ENCODE measurements at regions not wholly inside any gene's neighbourhood (a gene's known extent, or its start where the extent isn't known, plus 50 kb on each side); places are given as distances from the start of the nearest gene placed in this dataset.

DNA sequence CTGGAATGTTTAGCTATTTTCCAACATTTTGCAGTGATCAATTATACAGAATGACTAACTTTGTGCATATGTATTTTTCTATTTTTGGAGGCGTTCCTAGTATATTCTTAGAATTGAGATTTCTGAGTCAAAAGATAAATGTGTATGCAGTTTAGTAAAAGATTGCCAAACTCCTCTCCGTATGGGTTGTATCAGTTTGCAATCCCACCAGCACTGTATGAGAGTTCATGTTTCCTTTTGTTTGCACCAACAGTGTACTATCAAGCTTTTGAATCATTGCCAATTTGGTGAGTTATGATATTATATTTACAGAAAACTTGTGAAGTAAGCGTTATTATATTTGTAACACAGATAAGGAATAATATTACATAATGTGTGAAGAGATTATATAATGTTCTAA is 658.7 kb downstream of the JRKL start:
- peaks cover 9% of the 10 kb centered on the region for H3K9me3 Mint-ChIP-seq (ENCODE audit: unreplicated experiment)
- no peaks in the 10 kb centered on the region for H3K4me1 ChIP-seq
- no peaks in the 10 kb centered on the region for H3K36me3 Mint-ChIP-seq (ENCODE audit: insufficient read depth, unreplicated experiment)
- BruUV-seq (replicated peaks): no TSS peak
- H3K4me3 Mint-ChIP-seq (ENCODE audit: unreplicated experiment): no peak overlapping the region
- H3K27ac Mint-ChIP-seq (ENCODE audit: unreplicated experiment): no peak overlapping the region
- no peak for DNase-seq
- H3K27me3 ChIP-seq (replicated peaks; ENCODE audit: control insufficient read depth, insufficient read depth, low read length): no peaks in the 10 kb centered on the region
- ChIA-PET POLR2A (no interaction called here), CTCF (no interaction called here)
- no peak overlapping the region for H3K4me3 ChIP-seq (ENCODE audit: low read depth, low read length)
- TF ChIP-seq, protein P1, sequence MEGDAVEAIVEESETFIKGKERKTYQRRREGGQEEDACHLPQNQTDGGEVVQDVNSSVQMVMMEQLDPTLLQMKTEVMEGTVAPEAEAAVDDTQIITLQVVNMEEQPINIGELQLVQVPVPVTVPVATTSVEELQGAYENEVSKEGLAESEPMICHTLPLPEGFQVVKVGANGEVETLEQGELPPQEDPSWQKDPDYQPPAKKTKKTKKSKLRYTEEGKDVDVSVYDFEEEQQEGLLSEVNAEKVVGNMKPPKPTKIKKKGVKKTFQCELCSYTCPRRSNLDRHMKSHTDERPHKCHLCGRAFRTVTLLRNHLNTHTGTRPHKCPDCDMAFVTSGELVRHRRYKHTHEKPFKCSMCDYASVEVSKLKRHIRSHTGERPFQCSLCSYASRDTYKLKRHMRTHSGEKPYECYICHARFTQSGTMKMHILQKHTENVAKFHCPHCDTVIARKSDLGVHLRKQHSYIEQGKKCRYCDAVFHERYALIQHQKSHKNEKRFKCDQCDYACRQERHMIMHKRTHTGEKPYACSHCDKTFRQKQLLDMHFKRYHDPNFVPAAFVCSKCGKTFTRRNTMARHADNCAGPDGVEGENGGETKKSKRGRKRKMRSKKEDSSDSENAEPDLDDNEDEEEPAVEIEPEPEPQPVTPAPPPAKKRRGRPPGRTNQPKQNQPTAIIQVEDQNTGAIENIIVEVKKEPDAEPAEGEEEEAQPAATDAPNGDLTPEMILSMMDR (IDR thresholded peaks at IDR 0.05; ENCODE audit: insufficient read depth in 1 of 2, low read depth in 1 of 2, low read length in 1 of 2, severe bottlenecking in 1 of 2, unreplicated experiment in 1 of 2): no peak
- H3K4me1 Mint-ChIP-seq (ENCODE audit: low read depth, unreplicated experiment): no peaks in the 10 kb centered on the region
- H3K36me3 ChIP-seq (ENCODE audit: control insufficient read depth, insufficient read depth, low read length): no peaks in the 10 kb centered on the region
- intact Hi-C loops (cut with micrococcal nuclease; ENCODE audit: unreplicated experiment): no loop called here
- H3K9me3 ChIP-seq: no peaks in the 10 kb centered on the region
- H3K27me3 Mint-ChIP-seq (ENCODE audit: insufficient read depth, unreplicated experiment): peaks cover 7% of the 10 kb centered on the region

DNA sequence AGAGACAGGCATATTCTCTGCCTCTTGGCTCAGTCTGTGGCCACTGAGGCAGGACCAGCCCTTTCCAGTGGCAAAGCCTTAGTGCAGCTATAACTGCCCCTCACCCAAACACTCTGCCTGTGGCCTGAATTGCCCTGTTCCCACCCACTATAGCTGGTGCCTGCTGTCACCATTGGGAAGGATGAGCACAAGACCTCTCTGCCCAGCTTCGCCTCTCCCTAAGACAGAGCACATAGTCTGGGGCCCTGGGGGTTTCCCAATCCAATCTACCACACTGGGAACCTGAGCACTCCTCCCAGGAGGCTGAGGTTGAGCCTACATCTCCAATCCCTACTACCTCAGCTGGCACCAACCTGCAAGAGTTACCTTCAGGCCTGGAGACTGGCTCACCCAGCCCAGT is 670.4 kb downstream of the JRKL start:
- no peak overlapping the region for H3K27ac Mint-ChIP-seq (ENCODE audit: unreplicated experiment)
- TF ChIP-seq, protein P1 (IDR thresholded peaks at IDR 0.05; ENCODE audit: insufficient read depth in 1 of 2, low read depth in 1 of 2, low read length in 1 of 2, severe bottlenecking in 1 of 2, unreplicated experiment in 1 of 2): no peak
- no peaks in the 10 kb centered on the region for H3K4me1 ChIP-seq
- POLR2A ChIA-PET: no interaction called here
- no peak for DNase-seq
- H3K27me3 Mint-ChIP-seq (ENCODE audit: insufficient read depth, unreplicated experiment): peaks cover 11% of the 10 kb centered on the region
- H3K4me3 Mint-ChIP-seq (ENCODE audit: unreplicated experiment): no peak overlapping the region
- H3K9me3 ChIP-seq: peaks cover 4% of the 10 kb centered on the region; the same call in 1 of the 2 replicates
- BruUV-seq (replicated peaks): no TSS peak
- H3K36me3 ChIP-seq (ENCODE audit: control insufficient read depth, insufficient read depth, low read length): no peaks in the 10 kb centered on the region
- H3K36me3 Mint-ChIP-seq (ENCODE audit: insufficient read depth, unreplicated experiment): no peaks in the 10 kb centered on the region
- CTCF ChIA-PET: no interaction called here
- H3K9me3 Mint-ChIP-seq (ENCODE audit: unreplicated experiment): no peaks in the 10 kb centered on the region
- no peaks in the 10 kb centered on the region for H3K27me3 ChIP-seq (replicated peaks; ENCODE audit: control insufficient read depth, insufficient read depth, low read length)
- no peak overlapping the region for H3K4me3 ChIP-seq (ENCODE audit: low read depth, low read length)
- H3K4me1 Mint-ChIP-seq (ENCODE audit: low read depth, unreplicated experiment): no peaks in the 10 kb centered on the region
- intact Hi-C loops (cut with micrococcal nuclease; ENCODE audit: unreplicated experiment): no loop called here

DNA sequence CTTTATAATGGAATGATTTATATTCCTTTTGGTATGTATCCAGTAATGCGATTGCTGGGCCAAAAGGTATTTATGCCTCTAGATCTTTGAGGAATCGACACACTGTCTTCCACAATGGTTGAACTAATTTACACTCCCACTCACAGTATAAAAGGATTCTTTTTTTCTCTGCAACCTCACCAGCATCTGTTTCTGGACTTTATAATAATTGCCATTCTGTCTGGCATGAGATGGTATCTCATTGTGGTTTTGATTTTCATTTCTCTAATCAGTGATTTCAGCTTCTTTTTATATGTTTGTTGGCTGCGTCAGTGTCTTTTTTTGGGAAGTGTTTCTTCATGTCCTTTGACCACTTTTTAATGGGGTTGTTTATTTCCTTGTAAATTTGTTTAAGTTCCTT is 679.3 kb downstream of the JRKL start:
- no peaks in the 10 kb centered on the region for H3K36me3 ChIP-seq (ENCODE audit: control insufficient read depth, insufficient read depth, low read length)

More for the DNA sequence above, 679.3 kb downstream of the JRKL start:
- H3K9me3 ChIP-seq: peaks cover 4% of the 10 kb centered on the region; the same call in 1 of the 2 replicates
- H3K4me1 ChIP-seq: no peaks in the 10 kb centered on the region
- H3K36me3 Mint-ChIP-seq (ENCODE audit: insufficient read depth, unreplicated experiment): no peaks in the 10 kb centered on the region
- H3K27me3 Mint-ChIP-seq (ENCODE audit: insufficient read depth, unreplicated experiment): peaks cover 3% of the 10 kb centered on the region
- TF ChIP-seq, protein P1 (IDR thresholded peaks at IDR 0.05; ENCODE audit: insufficient read depth in 1 of 2, low read depth in 1 of 2, low read length in 1 of 2, severe bottlenecking in 1 of 2, unreplicated experiment in 1 of 2): no peak
- no peak for DNase-seq
- POLR2A ChIA-PET: no interaction called here
- intact Hi-C loops (cut with micrococcal nuclease; ENCODE audit: unreplicated experiment): no loop called here
- no peak overlapping the region for H3K4me3 Mint-ChIP-seq (ENCODE audit: unreplicated experiment)
- H3K27me3 ChIP-seq (replicated peaks; ENCODE audit: control insufficient read depth, insufficient read depth, low read length): no peaks in the 10 kb centered on the region
- BruUV-seq (replicated peaks): no TSS peak
- no peak overlapping the region for H3K27ac Mint-ChIP-seq (ENCODE audit: unreplicated experiment)
- CTCF ChIA-PET: no interaction called here
- H3K4me1 Mint-ChIP-seq (ENCODE audit: low read depth, unreplicated experiment): no peaks in the 10 kb centered on the region
- no peak overlapping the region for H3K4me3 ChIP-seq (ENCODE audit: low read depth, low read length)
- H3K9me3 Mint-ChIP-seq (ENCODE audit: unreplicated experiment): peaks cover 28% of the 10 kb centered on the region
